ENCODE measurements at regions not wholly inside any gene's neighbourhood (a gene's known extent, or its start where the extent isn't known, plus 50 kb on each side); places are given as distances from the start of the nearest gene placed in this dataset.

GRCh38 chr11:80168796-80169195 is 728.0 kb upstream of the TENM4 start (continued):
- TF ChIP-seq BACH2 (CRISPR knock-in tag; IDR thresholded peaks at IDR 0.05; ENCODE audit: borderline replicate concordance) (no peak), ISL1 (CRISPR knock-in tag; IDR thresholded peaks at IDR 0.05) (no peak)

- TF ChIP-seq, protein P1, sequence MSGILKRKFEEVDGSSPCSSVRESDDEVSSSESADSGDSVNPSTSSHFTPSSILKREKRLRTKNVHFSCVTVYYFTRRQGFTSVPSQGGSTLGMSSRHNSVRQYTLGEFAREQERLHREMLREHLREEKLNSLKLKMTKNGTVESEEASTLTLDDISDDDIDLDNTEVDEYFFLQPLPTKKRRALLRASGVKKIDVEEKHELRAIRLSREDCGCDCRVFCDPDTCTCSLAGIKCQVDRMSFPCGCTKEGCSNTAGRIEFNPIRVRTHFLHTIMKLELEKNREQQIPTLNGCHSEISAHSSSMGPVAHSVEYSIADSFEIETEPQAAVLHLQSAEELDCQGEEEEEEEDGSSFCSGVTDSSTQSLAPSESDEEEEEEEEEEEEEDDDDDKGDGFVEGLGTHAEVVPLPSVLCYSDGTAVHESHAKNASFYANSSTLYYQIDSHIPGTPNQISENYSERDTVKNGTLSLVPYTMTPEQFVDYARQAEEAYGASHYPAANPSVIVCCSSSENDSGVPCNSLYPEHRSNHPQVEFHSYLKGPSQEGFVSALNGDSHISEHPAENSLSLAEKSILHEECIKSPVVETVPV (CRISPR knock-in tag; IDR thresholded peaks at IDR 0.05), result no peak
- TF ChIP-seq ZFP30 (CRISPR knock-in tag; IDR thresholded peaks at IDR 0.05), result no peak
- no peak for TF ChIP-seq ZFP3 (CRISPR knock-in tag; IDR thresholded peaks at IDR 0.05)
- TF ChIP-seq ESRRG (CRISPR knock-in tag; IDR thresholded peaks at IDR 0.05), result no peak
- TF ChIP-seq SNAI2 (CRISPR knock-in tag; IDR thresholded peaks at IDR 0.05), result no peak
- TF ChIP-seq ZNF70 (CRISPR knock-in tag; IDR thresholded peaks at IDR 0.05), result no peak
- no peak for TF ChIP-seq ISL1 (CRISPR knock-in tag; IDR thresholded peaks at IDR 0.05)
- TF ChIP-seq ZC3H10 (CRISPR knock-in tag; IDR thresholded peaks at IDR 0.05), result no peak
- TF ChIP-seq PATZ1 (CRISPR knock-in tag; IDR thresholded peaks at IDR 0.05; ENCODE audit: borderline replicate concordance), result no peak
- TF ChIP-seq TSHZ2 (CRISPR knock-in tag; IDR thresholded peaks at IDR 0.05), result no peak
- no peak for ATAC-seq
Observed at GRCh38 chr11:80167766-80168165, 726.9 kb upstream of the TENM4 start.

- TF ChIP-seq OSR1 (CRISPR knock-in tag; IDR thresholded peaks at IDR 0.05), result no peak
- no peak for TF ChIP-seq SNAI2 (CRISPR knock-in tag; IDR thresholded peaks at IDR 0.05)
- TF ChIP-seq PATZ1 (CRISPR knock-in tag; IDR thresholded peaks at IDR 0.05; ENCODE audit: borderline replicate concordance), result no peak
- no peak for TF ChIP-seq ZNF565 (CRISPR knock-in tag; conservative IDR thresholded peaks at IDR 0.05; ENCODE audit: low read depth)
- TF ChIP-seq ZFP3 (CRISPR knock-in tag; IDR thresholded peaks at IDR 0.05), result no peak
- TF ChIP-seq TOX (CRISPR knock-in tag; IDR thresholded peaks at IDR 0.05; ENCODE audit: borderline replicate concordance), result no peak
- TF ChIP-seq, protein P2, sequence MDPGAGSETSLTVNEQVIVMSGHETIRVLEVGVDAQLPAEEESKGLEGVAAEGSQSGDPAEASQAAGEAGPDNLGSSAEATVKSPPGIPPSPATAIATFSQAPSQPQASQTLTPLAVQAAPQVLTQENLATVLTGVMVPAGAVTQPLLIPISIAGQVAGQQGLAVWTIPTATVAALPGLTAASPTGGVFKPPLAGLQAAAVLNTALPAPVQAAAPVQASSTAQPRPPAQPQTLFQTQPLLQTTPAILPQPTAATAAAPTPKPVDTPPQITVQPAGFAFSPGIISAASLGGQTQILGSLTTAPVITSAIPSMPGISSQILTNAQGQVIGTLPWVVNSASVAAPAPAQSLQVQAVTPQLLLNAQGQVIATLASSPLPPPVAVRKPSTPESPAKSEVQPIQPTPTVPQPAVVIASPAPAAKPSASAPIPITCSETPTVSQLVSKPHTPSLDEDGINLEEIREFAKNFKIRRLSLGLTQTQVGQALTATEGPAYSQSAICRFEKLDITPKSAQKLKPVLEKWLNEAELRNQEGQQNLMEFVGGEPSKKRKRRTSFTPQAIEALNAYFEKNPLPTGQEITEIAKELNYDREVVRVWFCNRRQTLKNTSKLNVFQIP (CRISPR knock-in tag; IDR thresholded peaks at IDR 0.05; ENCODE audit: borderline replicate concordance, low read depth), result no peak
- TF ChIP-seq BACH2 (CRISPR knock-in tag; IDR thresholded peaks at IDR 0.05; ENCODE audit: borderline replicate concordance), result no peak
- TF ChIP-seq ISL1 (CRISPR knock-in tag; IDR thresholded peaks at IDR 0.05), result no peak
- TF ChIP-seq ZNF70 (CRISPR knock-in tag; IDR thresholded peaks at IDR 0.05), result no peak
- TF ChIP-seq, protein P1 (CRISPR knock-in tag; IDR thresholded peaks at IDR 0.05), result no peak
- TF ChIP-seq, protein P3, sequence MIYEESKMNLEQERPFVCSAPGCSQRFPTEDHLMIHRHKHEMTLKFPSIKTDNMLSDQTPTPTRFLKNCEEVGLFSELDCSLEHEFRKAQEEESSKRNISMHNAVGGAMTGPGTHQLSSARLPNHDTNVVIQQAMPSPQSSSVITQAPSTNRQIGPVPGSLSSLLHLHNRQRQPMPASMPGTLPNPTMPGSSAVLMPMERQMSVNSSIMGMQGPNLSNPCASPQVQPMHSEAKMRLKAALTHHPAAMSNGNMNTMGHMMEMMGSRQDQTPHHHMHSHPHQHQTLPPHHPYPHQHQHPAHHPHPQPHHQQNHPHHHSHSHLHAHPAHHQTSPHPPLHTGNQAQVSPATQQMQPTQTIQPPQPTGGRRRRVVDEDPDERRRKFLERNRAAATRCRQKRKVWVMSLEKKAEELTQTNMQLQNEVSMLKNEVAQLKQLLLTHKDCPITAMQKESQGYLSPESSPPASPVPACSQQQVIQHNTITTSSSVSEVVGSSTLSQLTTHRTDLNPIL (CRISPR knock-in tag; IDR thresholded peaks at IDR 0.05; ENCODE audit: low read depth), result no peak
- no peak for TF ChIP-seq ZNF8 (CRISPR knock-in tag; IDR thresholded peaks at IDR 0.05)
- TF ChIP-seq ESRRG (CRISPR knock-in tag; IDR thresholded peaks at IDR 0.05), result no peak
- no peak for TF ChIP-seq RARB (CRISPR knock-in tag; IDR thresholded peaks at IDR 0.05)
- no peak for ATAC-seq
Observed at GRCh38 chr11:80165744-80166143, 724.9 kb upstream of the TENM4 start.

All from SK-N-SH treated with all-trans-retinoic acid at 6 μM for 48 hours (cell line).